GM19035 (cell line): ENCODE measurements at regions not wholly inside any gene's neighbourhood (a gene's known extent, or its start where the extent isn't known, plus 50 kb on each side); places are given as distances from the start of the nearest gene placed in this dataset.

Source experiments
- ATAC-seq: cut with Tn5 transposase; IDR thresholded peaks from one replicate; pipeline ENCODE4 v1.9.1; 2021; ENCODE audit not compliant: unreplicated experiment

- no peak for ATAC-seq
These were observed 552.6 kb downstream of the MRPL39 start for GRCh38 chr21:25054689-25055088.

GRCh38 chr21:25039461-25040380 is 567.6 kb downstream of the MRPL39 start:
- ATAC-seq: peak; percentile 89

- ATAC-seq: no peak
These were observed 570.5 kb downstream of the MRPL39 start for GRCh38 chr21:25036775-25037174.

- ATAC-seq: no peak
These were observed 575.5 kb downstream of the MRPL39 start for GRCh38 chr21:25031750-25032149.

- no peak for ATAC-seq
These were observed 577.7 kb downstream of the MRPL39 start for GRCh38 chr21:25029580-25029979.

- ATAC-seq: no peak
These were observed 581.7 kb downstream of the MRPL39 start for GRCh38 chr21:25025596-25025995.

GRCh38 chr21:25024639-25025038 is 582.6 kb downstream of the MRPL39 start:
- ATAC-seq: no peak

- no peak for ATAC-seq
These were observed 601.9 kb downstream of the MRPL39 start for GRCh38 chr21:25005388-25005787.

GRCh38 chr21:25002676-25003075 is 604.6 kb downstream of the MRPL39 start:
- ATAC-seq: no peak

GRCh38 chr21:24995216-24995615 is 612.1 kb downstream of the MRPL39 start:
- ATAC-seq: no peak

- ATAC-seq: no peak
These were observed 612.6 kb downstream of the MRPL39 start for GRCh38 chr21:24994717-24995116.

GRCh38 chr21:24989516-24989915 is 617.8 kb downstream of the MRPL39 start:
- no peak for ATAC-seq

- no peak for ATAC-seq
These were observed 618.3 kb downstream of the MRPL39 start for GRCh38 chr21:24988941-24989340.

GRCh38 chr21:24976238-24976637 is 631.0 kb downstream of the MRPL39 start:
- no peak for ATAC-seq

- no peak for ATAC-seq
These were observed 638.2 kb downstream of the MRPL39 start for GRCh38 chr21:24969068-24969467.

- peak; percentile 97 for ATAC-seq
These were observed 651.9 kb downstream of the MRPL39 start for GRCh38 chr21:24955275-24955961.

GRCh38 chr21:24948186-24948585 is 659.1 kb downstream of the MRPL39 start:
- ATAC-seq: no peak

- no peak for ATAC-seq
These were observed 661.4 kb downstream of the MRPL39 start for GRCh38 chr21:24945910-24946309.

GRCh38 chr21:24941316-24942185 is 665.7 kb downstream of the MRPL39 start:
- ATAC-seq: no peak

- ATAC-seq: no peak
These were observed 668.0 kb downstream of the MRPL39 start for GRCh38 chr21:24939291-24939690.

- no peak for ATAC-seq
These were observed 668.7 kb downstream of the MRPL39 start for GRCh38 chr21:24938573-24938972.
